Kidney (tissue), 13 donors: ENCODE measurements at regions not wholly inside any gene's neighbourhood (a gene's known extent, or its start where the extent isn't known, plus 50 kb on each side); places are given as distances from the start of the nearest gene placed in this dataset.
A peak's percentile ranks its signal among the peaks of the same experiment; 100 is the strongest.

Experiments
- DNase-seq, 5 donors: peaks; one replicate each; pipeline ENCODE4 v3.0.0-alpha.2; 2013 to 2020
- FAIRE-seq: peaks from 2 replicates; lab custom pipeline; 2012; peaks lifted over from hg19 to GRCh38; lab: Jason Lieb, UNC
- H3K27ac ChIP-seq, 2 donors: one replicate each; pipeline ENCODE4 v1.7.0; 2013; ENCODE audit warnings: low read depth in 2 of 2, low read length in 2 of 2, inconsistent platforms in 1 of 2
- H3K27me3 ChIP-seq: one replicate; pipeline ENCODE4 v1.7.1; 2013; ENCODE audit warnings: low read length, inconsistent platforms; ENCODE audit not compliant: control insufficient read depth, insufficient read depth
- H3K36me3 ChIP-seq, 3 donors: one replicate each; pipeline versions ENCODE4 v1.7.0 to v1.7.1; 2013; ENCODE audit warnings: low read length in 3 of 3, control low read depth in 1 of 3, inconsistent platforms in 1 of 3; ENCODE audit not compliant: insufficient read depth in 3 of 3, control insufficient read depth in 2 of 3
- H3K4me1 ChIP-seq, 3 donors: one replicate each; pipeline versions ENCODE4 v1.7.0 to v1.7.1; 2013; ENCODE audit warnings: low read length in 3 of 3, inconsistent platforms in 1 of 3, low read depth in 1 of 3; ENCODE audit not compliant: control insufficient read depth in 2 of 3, insufficient read depth in 2 of 3
- H3K4me3 ChIP-seq, 3 donors: one replicate each; pipeline versions ENCODE4 v1.7.0 to v1.8.1; 2013; ENCODE audit warnings: low read length in 3 of 3, control low read depth in 1 of 3, inconsistent platforms in 1 of 3
- H3K9ac ChIP-seq, 3 donors: one replicate each; pipeline versions ENCODE4 v1.7.0 to v1.7.1; 2013; ENCODE audit warnings: low read length in 3 of 3, control low read depth in 1 of 3, inconsistent platforms in 1 of 3
- H3K9me3 ChIP-seq, 3 donors: one replicate each; pipeline versions ENCODE4 v1.7.0 to v1.7.1; 2013; ENCODE audit warnings: low read length in 3 of 3, control low read depth in 1 of 3, inconsistent platforms in 1 of 3; ENCODE audit not compliant: control insufficient read depth in 2 of 3, insufficient read depth in 1 of 3
- intact Hi-C: fragments of 100-400 bp; cut with DNase I; formaldehyde crosslinking; loops from one replicate; pipeline ENCODE4 v1.11.1; 2022
- TF ChIP-seq, protein P1 (sequence below): IDR thresholded peaks from 3 replicates; pipeline ENCODE4 v1.5.1; 2012; ENCODE audit warnings: mild to moderate bottlenecking, moderate library complexity, borderline replicate concordance; ENCODE audit not compliant: insufficient read depth; ENCODE audit errors: extremely low read depth
- donor health status: control.
- donor health status: control.
- donor health status: control.
- donor health status: control.
- donor health status: control.
- donor health status: DM: yes; HTN: yes; CAD: no.
- donor health status: Normal renal cell carcinoma (clear cell type).

DNA sequence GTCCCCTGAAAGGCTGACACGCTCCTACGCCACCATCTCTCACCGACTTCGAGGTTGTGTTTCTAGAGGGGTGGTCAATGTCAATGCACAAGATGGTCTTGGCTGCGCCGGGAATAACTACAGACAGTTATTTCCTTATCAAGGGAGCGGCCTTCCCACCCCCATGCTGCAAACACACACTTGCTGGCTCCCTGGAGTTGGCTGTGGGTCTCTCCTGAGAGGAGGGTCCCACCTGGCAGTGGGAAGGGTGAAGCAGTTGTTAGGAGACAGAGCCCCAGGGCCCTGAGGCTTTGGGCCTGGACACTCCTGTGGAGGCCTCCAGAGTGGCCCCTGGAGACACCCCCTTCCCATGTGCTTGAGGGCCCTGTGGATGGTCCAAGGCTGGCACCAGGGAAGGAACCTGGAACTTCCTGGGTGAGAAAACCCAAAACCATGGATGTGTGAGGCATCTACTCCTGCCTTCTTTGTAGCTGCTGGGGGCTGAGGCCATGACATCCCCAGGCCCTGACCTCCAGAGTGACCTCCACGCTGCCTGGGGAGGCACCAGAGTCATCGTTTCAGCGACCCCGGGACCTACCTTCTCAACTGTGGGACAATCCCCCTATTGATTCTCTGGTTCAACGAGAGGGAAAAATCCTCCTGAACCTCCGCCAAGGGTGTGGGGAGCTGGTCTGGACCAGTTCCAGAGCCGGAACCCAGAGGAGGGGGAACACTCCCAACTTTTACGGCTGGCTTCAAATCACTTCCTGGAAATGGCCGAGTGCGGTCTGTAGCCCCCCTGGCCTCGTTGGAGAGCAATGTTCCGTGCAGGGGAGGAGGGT, 101.1 kb upstream of the COL5A1 start:
- Histone ChIP-seq H3K9me3 (no peaks in the 10 kb centered on the region), H3K27me3 (no peaks in the 10 kb centered on the region), H3K4me3 (no peak overlapping the region), H3K4me1 (no peaks in the 10 kb centered on the region), H3K9ac (no peak overlapping the region), H3K36me3 (no peaks in the 10 kb centered on the region), H3K27ac (no peak overlapping the region)
- TF ChIP-seq, protein P1, sequence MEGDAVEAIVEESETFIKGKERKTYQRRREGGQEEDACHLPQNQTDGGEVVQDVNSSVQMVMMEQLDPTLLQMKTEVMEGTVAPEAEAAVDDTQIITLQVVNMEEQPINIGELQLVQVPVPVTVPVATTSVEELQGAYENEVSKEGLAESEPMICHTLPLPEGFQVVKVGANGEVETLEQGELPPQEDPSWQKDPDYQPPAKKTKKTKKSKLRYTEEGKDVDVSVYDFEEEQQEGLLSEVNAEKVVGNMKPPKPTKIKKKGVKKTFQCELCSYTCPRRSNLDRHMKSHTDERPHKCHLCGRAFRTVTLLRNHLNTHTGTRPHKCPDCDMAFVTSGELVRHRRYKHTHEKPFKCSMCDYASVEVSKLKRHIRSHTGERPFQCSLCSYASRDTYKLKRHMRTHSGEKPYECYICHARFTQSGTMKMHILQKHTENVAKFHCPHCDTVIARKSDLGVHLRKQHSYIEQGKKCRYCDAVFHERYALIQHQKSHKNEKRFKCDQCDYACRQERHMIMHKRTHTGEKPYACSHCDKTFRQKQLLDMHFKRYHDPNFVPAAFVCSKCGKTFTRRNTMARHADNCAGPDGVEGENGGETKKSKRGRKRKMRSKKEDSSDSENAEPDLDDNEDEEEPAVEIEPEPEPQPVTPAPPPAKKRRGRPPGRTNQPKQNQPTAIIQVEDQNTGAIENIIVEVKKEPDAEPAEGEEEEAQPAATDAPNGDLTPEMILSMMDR, result no peak
- intact Hi-C loops, result no loop called here
- FAIRE-seq (no peak), DNase-seq (peak in 2 of 5 donors; percentile 32 to 44)

DNA sequence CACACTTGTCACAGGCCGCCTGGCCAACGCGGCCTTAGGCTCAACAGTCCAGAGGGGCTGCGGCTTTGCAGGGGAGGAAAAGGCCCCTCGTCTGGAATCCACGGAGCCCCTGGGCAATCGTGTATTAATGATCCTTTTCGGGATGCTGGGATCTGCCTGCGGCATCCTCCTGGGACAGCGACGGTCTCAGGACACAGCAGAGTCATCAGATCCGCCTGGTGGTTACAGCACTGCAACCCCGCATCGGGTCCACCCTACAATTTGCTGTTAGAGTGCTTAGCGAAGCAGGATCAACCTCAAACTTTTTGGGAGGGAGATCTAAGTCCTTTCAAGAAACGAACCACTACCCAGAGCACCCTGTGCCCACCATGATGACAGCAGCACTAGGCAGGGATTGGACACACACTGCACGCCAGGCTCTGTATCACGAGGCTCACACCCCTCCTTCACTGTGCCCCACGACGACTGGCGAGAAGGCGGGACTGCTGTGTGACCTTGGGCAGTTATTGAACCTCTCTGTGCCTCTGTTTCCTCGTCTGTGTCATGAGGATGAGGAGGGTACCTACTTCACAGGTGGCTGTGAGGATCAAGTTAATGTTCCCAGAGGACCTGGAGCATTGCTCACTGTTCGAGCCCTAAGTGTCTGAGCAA, 100.4 kb upstream of the COL5A1 start:
- H3K4me3 ChIP-seq, result no peak overlapping the region
- H3K27me3 ChIP-seq, result no peaks in the 10 kb centered on the region
- no peak overlapping the region for H3K9ac ChIP-seq
- no peaks in the 10 kb centered on the region for H3K9me3 ChIP-seq
- H3K36me3 ChIP-seq, result no peaks in the 10 kb centered on the region
- intact Hi-C loops, result no loop called here
- FAIRE-seq (no peak), DNase-seq (peak in 1 of 5 donors; percentile 34)
- H3K4me1 ChIP-seq, result no peaks in the 10 kb centered on the region
- H3K27ac ChIP-seq, result no peak overlapping the region
- TF ChIP-seq, protein P1, result no peak

DNA sequence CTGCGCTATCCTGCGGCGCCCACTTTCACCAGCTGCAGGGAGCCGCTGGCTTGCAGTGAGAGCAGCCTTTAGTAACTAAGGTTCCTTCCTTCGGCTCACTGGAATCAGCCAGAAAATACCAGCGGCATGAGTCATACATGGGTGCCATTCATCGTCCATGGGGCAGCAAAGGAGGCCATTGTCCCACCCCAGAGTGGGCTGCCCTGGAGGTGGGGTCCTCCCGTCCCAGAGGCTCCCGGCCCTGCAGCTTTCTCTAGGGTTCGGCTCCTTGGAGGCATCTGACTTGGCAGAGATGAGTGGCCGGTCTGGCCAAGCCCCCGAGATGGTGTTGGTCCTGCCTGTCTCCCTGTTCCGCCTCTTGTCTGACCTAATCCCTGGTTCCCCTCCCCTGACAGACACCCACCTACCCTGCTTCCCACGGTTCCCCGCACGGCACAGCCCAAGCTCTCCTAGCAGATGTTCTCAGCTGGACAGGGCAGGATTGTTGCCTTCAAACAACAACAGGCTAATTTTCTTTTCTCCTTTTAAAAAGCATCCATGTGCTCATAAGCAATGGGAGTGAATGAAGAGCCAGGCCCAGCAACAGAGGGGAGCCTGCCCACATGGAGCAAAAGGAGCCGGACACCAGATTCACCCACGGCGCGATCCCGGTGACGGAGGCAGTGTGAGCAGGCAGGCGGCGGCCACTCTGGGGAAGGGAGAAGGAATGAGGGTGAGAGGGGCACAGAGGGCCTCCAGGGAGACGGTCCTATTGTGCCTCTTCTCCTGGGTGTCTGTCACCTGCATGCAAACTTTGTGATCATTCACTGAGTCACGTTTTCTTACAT, 97.0 kb upstream of the COL5A1 start:
- Histone ChIP-seq H3K9ac (no peak overlapping the region), H3K9me3 (no peaks in the 10 kb centered on the region), H3K4me3 (no peak overlapping the region), H3K4me1 (no peaks in the 10 kb centered on the region), H3K27ac (no peak overlapping the region), H3K36me3 (no peaks in the 10 kb centered on the region), H3K27me3 (no peaks in the 10 kb centered on the region)
- DNase-seq (peak in 4 of 5 donors; percentile 40 to 83 (median 70)), FAIRE-seq (no peak)
- intact Hi-C loops, result no loop called here
- TF ChIP-seq, protein P1, result no peak
